Mesodermal cell (in vitro differentiated cells): ENCODE measurements at regions not wholly inside any gene's neighbourhood (a gene's known extent, or its start where the extent isn't known, plus 50 kb on each side); places are given as distances from the start of the nearest gene placed in this dataset.
A peak's percentile ranks its signal among the peaks of the same experiment; 100 is the strongest.

Experiments used
- H3K27ac ChIP-seq: 2 replicates; pipeline ENCODE4 v1.7.0; 2013; ENCODE audit warnings: mild to moderate bottlenecking, low read depth, low read length, moderate library complexity; ENCODE audit not compliant: severe bottlenecking
- H3K36me3 ChIP-seq: 2 replicates; pipeline ENCODE4 v1.7.1; 2013; ENCODE audit warnings: mild to moderate bottlenecking, low read length, moderate library complexity; ENCODE audit not compliant: control insufficient read depth, insufficient read depth
- H3K4me1 ChIP-seq: one replicate; pipeline ENCODE4 v1.7.1; 2013; ENCODE audit warnings: mild to moderate bottlenecking, low read length; ENCODE audit not compliant: insufficient read depth, control insufficient read depth, poor library complexity, severe bottlenecking
- H3K4me3 ChIP-seq: 2 replicates; pipeline ENCODE4 v1.7.0; 2013; ENCODE audit warnings: low read length, control low read depth, mild to moderate bottlenecking; ENCODE audit not compliant: insufficient read depth, poor library complexity, severe bottlenecking; ENCODE audit errors: extremely low read depth
- H3K9me3 ChIP-seq: 2 replicates; pipeline ENCODE4 v1.7.1; 2013; ENCODE audit warnings: mild to moderate bottlenecking, low read length, moderate library complexity; ENCODE audit not compliant: control insufficient read depth
- WGBS, 2 experiments: methylation state at CpG; one replicate each; pipeline ENCODE4 v1.1.5; 2013; ENCODE audit warnings: missing lambda C conversion rate in 2 of 2; ENCODE audit not compliant: insufficient coverage in 2 of 2; 5-methylcytosine and 5-hydroxymethylcytosine counted together

- no peak overlapping the region for H3K27ac ChIP-seq
- WGBS, 2 experiments: 75 to 91% methylated on average over 1 of the region's 1 CpG
- no peak overlapping the region for H3K4me3 ChIP-seq
- H3K4me1 ChIP-seq: peaks cover 11% of the 10 kb centered on the region
- no peaks in the 10 kb centered on the region for H3K9me3 ChIP-seq
- H3K36me3 ChIP-seq: no peaks in the 10 kb centered on the region
Observed at GRCh38 chr6:9514146-9514545, 900.7 kb downstream of the TFAP2A start.

GRCh38 chr6:9511157-9511556 lies 903.7 kb downstream of the TFAP2A start:
- no peak overlapping the region for H3K4me3 ChIP-seq
- no peaks in the 10 kb centered on the region for H3K36me3 ChIP-seq
- no peak overlapping the region for H3K27ac ChIP-seq
- WGBS, 2 experiments: no CpG with 5 or more reads among the region's 1 CpG
- H3K9me3 ChIP-seq: no peaks in the 10 kb centered on the region
- peaks cover 6% of the 10 kb centered on the region for H3K4me1 ChIP-seq

GRCh38 chr6:9507136-9507895 lies 907.6 kb downstream of the TFAP2A start:
- Histone ChIP-seq H3K4me3 (no peak overlapping the region), H3K4me1 (no peaks in the 10 kb centered on the region), H3K9me3 (no peaks in the 10 kb centered on the region), H3K27ac (no peak overlapping the region), H3K36me3 (no peaks in the 10 kb centered on the region)
- 81 to 97% methylated on average over 4 to 5 of the region's 6 CpGs for WGBS, 2 experiments

- Histone ChIP-seq H3K36me3 (no peaks in the 10 kb centered on the region), H3K4me3 (no peak overlapping the region), H3K4me1 (no peaks in the 10 kb centered on the region), H3K9me3 (no peaks in the 10 kb centered on the region), H3K27ac (no peak overlapping the region)
- WGBS, 2 experiments: no CpG with 5 or more reads among the region's 2 CpGs
Observed at GRCh38 chr6:9504191-9504590, 910.7 kb downstream of the TFAP2A start.

- no peaks in the 10 kb centered on the region for H3K36me3 ChIP-seq
- WGBS, 2 experiments: 55 to 60% methylated on average over 1 to 5 of the region's 7 CpGs
- peak overlapping the region; percentile 47 for H3K27ac ChIP-seq
- no peak overlapping the region for H3K4me3 ChIP-seq
- H3K9me3 ChIP-seq: no peaks in the 10 kb centered on the region
- no peaks in the 10 kb centered on the region for H3K4me1 ChIP-seq
Observed at GRCh38 chr6:9503111-9503761, 911.6 kb downstream of the TFAP2A start.

GRCh38 chr6:9499709-9500108 lies 915.2 kb downstream of the TFAP2A start:
- H3K4me3 ChIP-seq: no peak overlapping the region
- no peaks in the 10 kb centered on the region for H3K36me3 ChIP-seq
- no peaks in the 10 kb centered on the region for H3K9me3 ChIP-seq
- H3K27ac ChIP-seq: no peak overlapping the region
- 93 to 100% methylated on average over 4 of the region's 4 CpGs for WGBS, 2 experiments
- H3K4me1 ChIP-seq: no peaks in the 10 kb centered on the region

- no peak overlapping the region for H3K4me3 ChIP-seq
- H3K4me1 ChIP-seq: no peaks in the 10 kb centered on the region
- H3K36me3 ChIP-seq: no peaks in the 10 kb centered on the region
- WGBS, 2 experiments: 95% methylated on average over 5 of the region's 6 CpGs
- no peaks in the 10 kb centered on the region for H3K9me3 ChIP-seq
- no peak overlapping the region for H3K27ac ChIP-seq
Observed at GRCh38 chr6:9496837-9497236, 918.0 kb downstream of the TFAP2A start.

- 69 to 86% methylated on average over 1 of the region's 1 CpG for WGBS, 2 experiments
- no peaks in the 10 kb centered on the region for H3K9me3 ChIP-seq
- no peaks in the 10 kb centered on the region for H3K4me1 ChIP-seq
- no peak overlapping the region for H3K27ac ChIP-seq
- no peaks in the 10 kb centered on the region for H3K36me3 ChIP-seq
- H3K4me3 ChIP-seq: no peak overlapping the region
Observed at GRCh38 chr6:9494864-9495263, 920.0 kb downstream of the TFAP2A start.

GRCh38 chr6:9492790-9493189 lies 922.1 kb downstream of the TFAP2A start:
- Histone ChIP-seq H3K9me3 (no peaks in the 10 kb centered on the region), H3K27ac (no peak overlapping the region), H3K36me3 (no peaks in the 10 kb centered on the region), H3K4me1 (no peaks in the 10 kb centered on the region), H3K4me3 (no peak overlapping the region)
- WGBS, 2 experiments: 78% methylated on average over 1 of the region's 3 CpGs; no CpG with 5 or more reads in 1 of the 2 experiments

GRCh38 chr6:9487128-9487527 lies 927.7 kb downstream of the TFAP2A start:
- no peak overlapping the region for H3K4me3 ChIP-seq

GRCh38 chr6:9485992-9486391 lies 928.9 kb downstream of the TFAP2A start:
- H3K36me3 ChIP-seq: no peaks in the 10 kb centered on the region
- H3K4me3 ChIP-seq: no peak overlapping the region
- H3K27ac ChIP-seq: no peak overlapping the region
- H3K4me1 ChIP-seq: peaks cover 10% of the 10 kb centered on the region
- no peaks in the 10 kb centered on the region for H3K9me3 ChIP-seq
- 85 to 100% methylated on average over 1 to 2 of the region's 4 CpGs for WGBS, 2 experiments

More at GRCh38 chr6:9487128-9487527, 927.7 kb downstream of the TFAP2A start:
- Histone ChIP-seq H3K36me3 (no peaks in the 10 kb centered on the region), H3K4me1 (peaks cover 3% of the 10 kb centered on the region), H3K9me3 (no peaks in the 10 kb centered on the region), H3K27ac (no peak overlapping the region)
- WGBS, 2 experiments: 94 to 100% methylated on average over 2 to 3 of the region's 3 CpGs
